ENCODE measurements at regions not wholly inside any gene's neighbourhood (a gene's known extent, or its start where the extent isn't known, plus 50 kb on each side); places are given as distances from the start of the nearest gene placed in this dataset.

- Histone ChIP-seq H3K4me3 (replicated peaks in 1 of 3; ENCODE audit: low read depth in 2 of 3, low read length in 3 of 3) (no peak overlapping the region), H3K27ac (ENCODE audit: low read depth in 1 of 2, low read length in 2 of 2) (no peak overlapping the region), H3K9ac (ENCODE audit: insufficient read depth, low read length, poor library complexity, severe bottlenecking) (no peak overlapping the region), H3K27me3 (ENCODE audit: control insufficient read depth in 2 of 2, insufficient read depth in 2 of 2, low read length in 2 of 2) (no peaks in the 10 kb centered on the region), H3K4me2 (replicated peaks; ENCODE audit: extremely low read depth, low read length, poor library complexity, severe bottlenecking) (no peak overlapping the region), H4K20me1 (ENCODE audit: insufficient read depth, low read length) (no peaks in the 10 kb centered on the region), H3K4me1 (ENCODE audit: control insufficient read depth in 1 of 2, insufficient read depth in 2 of 2, low read length in 2 of 2) (no peaks in the 10 kb centered on the region), H3K79me2 (ENCODE audit: insufficient read depth, low read length) (no peaks in the 10 kb centered on the region), H2AFZ (ENCODE audit: insufficient read depth, low read depth, low read length, poor library complexity, severe bottlenecking) (no peak overlapping the region), H3K36me3 (replicated peaks in 1 of 2; ENCODE audit: control insufficient read depth in 1 of 2, insufficient read depth in 2 of 2, low read length in 2 of 2) (no peaks in the 10 kb centered on the region), H3K9me3 (replicated peaks in 1 of 2; ENCODE audit: control insufficient read depth in 1 of 2, insufficient read depth in 1 of 2, low read length in 2 of 2) (no peaks in the 10 kb centered on the region)
- H3K27ac Mint-ChIP-seq = no peak overlapping the region
- H3K4me3 Mint-ChIP-seq = no peak overlapping the region
- H3K36me3 Mint-ChIP-seq = no peaks in the 10 kb centered on the region
- no peak for TF ChIP-seq CTCF (IDR thresholded peaks at IDR 0.05)
- intact Hi-C loops (cut with micrococcal nuclease) = no loop called here
- no peak for DNase-seq
- H3K9me3 Mint-ChIP-seq = peaks cover 0 to 3% (median 0%) of the 10 kb centered on the region in 7 donors
- H3K27me3 Mint-ChIP-seq (ENCODE audit: low read depth in 3 of 3) = peaks cover 0 to 4% (median 4%) of the 10 kb centered on the region in 3 donors
- no peaks in the 10 kb centered on the region for H3K4me1 Mint-ChIP-seq
Observed at GRCh38 chrY:7702481-7702880, 790.9 kb upstream of the AMELY start.

GRCh38 chrY:7701676-7702075 lies 790.1 kb upstream of the AMELY start:
- peaks cover 0 to 4% (median 4%) of the 10 kb centered on the region in 3 donors for H3K27me3 Mint-ChIP-seq (ENCODE audit: low read depth in 3 of 3)
- no peaks in the 10 kb centered on the region for H4K20me1 ChIP-seq (ENCODE audit: insufficient read depth, low read length)
- H3K36me3 ChIP-seq (replicated peaks in 1 of 2; ENCODE audit: control insufficient read depth in 1 of 2, insufficient read depth in 2 of 2, low read length in 2 of 2) = no peaks in the 10 kb centered on the region
- no peak overlapping the region for H3K27ac Mint-ChIP-seq
- no peak for DNase-seq
- H3K27ac ChIP-seq (ENCODE audit: low read depth in 1 of 2, low read length in 2 of 2) = no peak overlapping the region
- H3K9me3 Mint-ChIP-seq = peaks cover 0 to 3% (median 0%) of the 10 kb centered on the region in 7 donors
- H3K4me1 Mint-ChIP-seq = no peaks in the 10 kb centered on the region
- no peaks in the 10 kb centered on the region for H3K36me3 Mint-ChIP-seq
- H3K4me1 ChIP-seq (ENCODE audit: control insufficient read depth in 1 of 2, insufficient read depth in 2 of 2, low read length in 2 of 2) = no peaks in the 10 kb centered on the region
- no peaks in the 10 kb centered on the region for H3K79me2 ChIP-seq (ENCODE audit: insufficient read depth, low read length)
- H3K4me3 Mint-ChIP-seq = no peak overlapping the region
- no peak for TF ChIP-seq CTCF (IDR thresholded peaks at IDR 0.05)
- WGBS (ENCODE audit: insufficient coverage) = no CpG with 5 or more reads among the region's 4 CpGs
- no peak overlapping the region for H2AFZ ChIP-seq (ENCODE audit: insufficient read depth, low read depth, low read length, poor library complexity, severe bottlenecking)
- H3K9me3 ChIP-seq (replicated peaks in 1 of 2; ENCODE audit: control insufficient read depth in 1 of 2, insufficient read depth in 1 of 2, low read length in 2 of 2) = no peaks in the 10 kb centered on the region
- no peak overlapping the region for H3K4me3 ChIP-seq (replicated peaks in 1 of 3; ENCODE audit: low read depth in 2 of 3, low read length in 3 of 3)
- H3K27me3 ChIP-seq (ENCODE audit: control insufficient read depth in 2 of 2, insufficient read depth in 2 of 2, low read length in 2 of 2) = no peaks in the 10 kb centered on the region
- no peak overlapping the region for H3K9ac ChIP-seq (ENCODE audit: insufficient read depth, low read length, poor library complexity, severe bottlenecking)
- no peak overlapping the region for H3K4me2 ChIP-seq (replicated peaks; ENCODE audit: extremely low read depth, low read length, poor library complexity, severe bottlenecking)
- intact Hi-C loops (cut with micrococcal nuclease) = no loop called here

Data from CD14-positive monocyte (primary cell).